ENCODE measurements at regions not wholly inside any gene's neighbourhood (a gene's known extent, or its start where the extent isn't known, plus 50 kb on each side); places are given as distances from the start of the nearest gene placed in this dataset.

DNA sequence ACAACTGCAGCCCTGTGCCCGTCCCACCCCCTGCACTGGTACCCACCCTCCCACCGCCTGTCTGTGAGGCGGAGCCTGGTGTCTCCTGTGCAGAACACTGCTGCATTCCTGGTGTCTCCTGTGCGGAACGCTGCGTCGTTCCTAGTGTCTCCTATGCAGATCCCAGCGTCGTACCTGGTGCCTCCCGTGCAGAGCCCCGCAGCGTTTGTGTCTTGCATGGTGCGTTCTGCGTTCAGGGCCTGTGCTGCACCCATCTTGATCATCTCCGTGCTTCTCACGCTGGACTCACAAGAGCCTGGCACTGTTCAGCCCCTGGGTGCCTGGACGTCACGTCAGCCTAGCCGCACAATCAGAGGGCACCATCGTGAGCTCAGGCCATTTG lies 248.6 kb upstream of the SALL3 start:
- H2AFZ ChIP-seq (ENCODE audit: low read depth, low read length): no peak overlapping the region
- no peak overlapping the region for H3K9ac ChIP-seq (ENCODE audit: low read length)
- H3K9me3 ChIP-seq (ENCODE audit: low read length): no peaks in the 10 kb centered on the region
- H3K9me2 ChIP-seq (ENCODE audit: insufficient read depth, low read length): no peaks in the 10 kb centered on the region
- H3K27me3 ChIP-seq (ENCODE audit: insufficient read depth, low read depth, low read length): no peaks in the 10 kb centered on the region
- H3K27ac ChIP-seq (ENCODE audit: low read length): no peak overlapping the region
- no peaks in the 10 kb centered on the region for H4K20me1 ChIP-seq (ENCODE audit: insufficient read depth)
- H3K36me3 ChIP-seq (ENCODE audit: insufficient read depth, low read length): no peaks in the 10 kb centered on the region
- H3K4me2 ChIP-seq (ENCODE audit: low read length): no peak overlapping the region
- TF ChIP-seq, protein P1, sequence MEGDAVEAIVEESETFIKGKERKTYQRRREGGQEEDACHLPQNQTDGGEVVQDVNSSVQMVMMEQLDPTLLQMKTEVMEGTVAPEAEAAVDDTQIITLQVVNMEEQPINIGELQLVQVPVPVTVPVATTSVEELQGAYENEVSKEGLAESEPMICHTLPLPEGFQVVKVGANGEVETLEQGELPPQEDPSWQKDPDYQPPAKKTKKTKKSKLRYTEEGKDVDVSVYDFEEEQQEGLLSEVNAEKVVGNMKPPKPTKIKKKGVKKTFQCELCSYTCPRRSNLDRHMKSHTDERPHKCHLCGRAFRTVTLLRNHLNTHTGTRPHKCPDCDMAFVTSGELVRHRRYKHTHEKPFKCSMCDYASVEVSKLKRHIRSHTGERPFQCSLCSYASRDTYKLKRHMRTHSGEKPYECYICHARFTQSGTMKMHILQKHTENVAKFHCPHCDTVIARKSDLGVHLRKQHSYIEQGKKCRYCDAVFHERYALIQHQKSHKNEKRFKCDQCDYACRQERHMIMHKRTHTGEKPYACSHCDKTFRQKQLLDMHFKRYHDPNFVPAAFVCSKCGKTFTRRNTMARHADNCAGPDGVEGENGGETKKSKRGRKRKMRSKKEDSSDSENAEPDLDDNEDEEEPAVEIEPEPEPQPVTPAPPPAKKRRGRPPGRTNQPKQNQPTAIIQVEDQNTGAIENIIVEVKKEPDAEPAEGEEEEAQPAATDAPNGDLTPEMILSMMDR (IDR thresholded peaks at IDR 0.05; ENCODE audit: poor library complexity, severe bottlenecking): no peak
- TF ChIP-seq, protein P2, sequence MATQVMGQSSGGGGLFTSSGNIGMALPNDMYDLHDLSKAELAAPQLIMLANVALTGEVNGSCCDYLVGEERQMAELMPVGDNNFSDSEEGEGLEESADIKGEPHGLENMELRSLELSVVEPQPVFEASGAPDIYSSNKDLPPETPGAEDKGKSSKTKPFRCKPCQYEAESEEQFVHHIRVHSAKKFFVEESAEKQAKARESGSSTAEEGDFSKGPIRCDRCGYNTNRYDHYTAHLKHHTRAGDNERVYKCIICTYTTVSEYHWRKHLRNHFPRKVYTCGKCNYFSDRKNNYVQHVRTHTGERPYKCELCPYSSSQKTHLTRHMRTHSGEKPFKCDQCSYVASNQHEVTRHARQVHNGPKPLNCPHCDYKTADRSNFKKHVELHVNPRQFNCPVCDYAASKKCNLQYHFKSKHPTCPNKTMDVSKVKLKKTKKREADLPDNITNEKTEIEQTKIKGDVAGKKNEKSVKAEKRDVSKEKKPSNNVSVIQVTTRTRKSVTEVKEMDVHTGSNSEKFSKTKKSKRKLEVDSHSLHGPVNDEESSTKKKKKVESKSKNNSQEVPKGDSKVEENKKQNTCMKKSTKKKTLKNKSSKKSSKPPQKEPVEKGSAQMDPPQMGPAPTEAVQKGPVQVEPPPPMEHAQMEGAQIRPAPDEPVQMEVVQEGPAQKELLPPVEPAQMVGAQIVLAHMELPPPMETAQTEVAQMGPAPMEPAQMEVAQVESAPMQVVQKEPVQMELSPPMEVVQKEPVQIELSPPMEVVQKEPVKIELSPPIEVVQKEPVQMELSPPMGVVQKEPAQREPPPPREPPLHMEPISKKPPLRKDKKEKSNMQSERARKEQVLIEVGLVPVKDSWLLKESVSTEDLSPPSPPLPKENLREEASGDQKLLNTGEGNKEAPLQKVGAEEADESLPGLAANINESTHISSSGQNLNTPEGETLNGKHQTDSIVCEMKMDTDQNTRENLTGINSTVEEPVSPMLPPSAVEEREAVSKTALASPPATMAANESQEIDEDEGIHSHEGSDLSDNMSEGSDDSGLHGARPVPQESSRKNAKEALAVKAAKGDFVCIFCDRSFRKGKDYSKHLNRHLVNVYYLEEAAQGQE (IDR thresholded peaks at IDR 0.05; ENCODE audit: borderline replicate concordance): no peak
- TF ChIP-seq SMC3 (conservative IDR thresholded peaks at IDR 0.05; ENCODE audit: poor library complexity): no peak
- TF ChIP-seq EZH2 (IDR thresholded peaks at IDR 0.05; ENCODE audit: borderline replicate concordance, insufficient read depth, low read length, poor library complexity, severe bottlenecking): no peak
- no peak for TF ChIP-seq MXI1 (conservative IDR thresholded peaks at IDR 0.05; ENCODE audit: poor library complexity, severe bottlenecking)
- TF ChIP-seq TAF1 (IDR thresholded peaks at IDR 0.05; ENCODE audit: low read depth): no peak
- TF ChIP-seq EP300 (conservative IDR thresholded peaks at IDR 0.05; ENCODE audit: poor library complexity, severe bottlenecking): no peak
- no peak for TF ChIP-seq POLR2AphosphoS5 (IDR thresholded peaks at IDR 0.05)
- no peak for TF ChIP-seq RAD21 (conservative IDR thresholded peaks at IDR 0.05)
- no peak overlapping the region for H3K4me3 ChIP-seq (ENCODE audit: low read length)
- no peaks in the 10 kb centered on the region for H3K79me2 ChIP-seq (replicated peaks; ENCODE audit: insufficient read depth, low read length)
- H3F3A ChIP-seq (ENCODE audit: insufficient read depth, low read length, poor library complexity, severe bottlenecking): no peaks in the 10 kb centered on the region

DNA sequence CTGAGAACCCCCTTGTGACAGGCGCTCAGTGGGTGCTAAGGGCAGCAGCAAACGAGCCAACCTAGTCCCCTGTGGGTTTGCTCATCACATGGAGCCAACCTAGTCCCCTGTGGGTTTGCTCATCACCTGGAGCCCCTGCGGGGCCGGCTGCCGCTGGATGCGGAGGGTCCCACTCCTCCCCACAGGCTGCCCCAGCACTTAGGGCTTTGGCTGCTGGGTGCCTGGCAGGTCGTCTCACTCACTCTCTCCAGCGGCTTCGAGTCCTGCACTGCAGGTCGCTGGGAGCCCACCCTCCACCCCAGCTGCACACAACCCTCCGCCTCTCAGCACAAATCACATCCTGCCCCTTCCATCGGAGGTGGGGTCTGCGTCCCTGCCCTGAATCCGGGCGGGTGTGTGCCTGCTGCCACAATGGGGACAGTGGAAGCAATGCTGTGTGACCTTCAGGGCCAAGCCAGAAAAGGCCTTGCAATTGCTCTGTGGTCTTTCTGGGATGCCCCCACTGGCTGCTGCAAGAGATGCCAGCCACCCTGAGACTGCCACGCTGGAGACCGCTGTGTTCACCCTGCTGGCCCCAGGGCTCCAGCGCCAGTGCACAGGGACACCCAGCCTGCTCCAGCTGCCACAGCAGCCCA lies 248.1 kb upstream of the SALL3 start:
- H2AFZ ChIP-seq (ENCODE audit: low read depth, low read length): no peak overlapping the region
- H3K4me3 ChIP-seq (ENCODE audit: low read length): no peak overlapping the region
- no peak for TF ChIP-seq SMC3 (conservative IDR thresholded peaks at IDR 0.05; ENCODE audit: poor library complexity)
- no peak for TF ChIP-seq TAF1 (IDR thresholded peaks at IDR 0.05; ENCODE audit: low read depth)
- TF ChIP-seq EP300 (conservative IDR thresholded peaks at IDR 0.05; ENCODE audit: poor library complexity, severe bottlenecking): no peak
- TF ChIP-seq EZH2 (IDR thresholded peaks at IDR 0.05; ENCODE audit: borderline replicate concordance, insufficient read depth, low read length, poor library complexity, severe bottlenecking): no peak
- TF ChIP-seq, protein P1 (IDR thresholded peaks at IDR 0.05; ENCODE audit: poor library complexity, severe bottlenecking): no peak
- no peak for TF ChIP-seq POLR2AphosphoS5 (IDR thresholded peaks at IDR 0.05)
- TF ChIP-seq MXI1 (conservative IDR thresholded peaks at IDR 0.05; ENCODE audit: poor library complexity, severe bottlenecking): no peak
- no peak for TF ChIP-seq RAD21 (conservative IDR thresholded peaks at IDR 0.05)
- TF ChIP-seq, protein P2 (IDR thresholded peaks at IDR 0.05; ENCODE audit: borderline replicate concordance): no peak
- no peak overlapping the region for H3K27ac ChIP-seq (ENCODE audit: low read length)
- no peaks in the 10 kb centered on the region for H3K36me3 ChIP-seq (ENCODE audit: insufficient read depth, low read length)
- H3K9me2 ChIP-seq (ENCODE audit: insufficient read depth, low read length): no peaks in the 10 kb centered on the region
- no peak overlapping the region for H3K9ac ChIP-seq (ENCODE audit: low read length)
- no peaks in the 10 kb centered on the region for H3K79me2 ChIP-seq (replicated peaks; ENCODE audit: insufficient read depth, low read length)
- no peaks in the 10 kb centered on the region for H3K9me3 ChIP-seq (ENCODE audit: low read length)
- no peaks in the 10 kb centered on the region for H4K20me1 ChIP-seq (ENCODE audit: insufficient read depth)
- no peaks in the 10 kb centered on the region for H3K27me3 ChIP-seq (ENCODE audit: insufficient read depth, low read depth, low read length)
- no peak overlapping the region for H3K4me2 ChIP-seq (ENCODE audit: low read length)
- no peaks in the 10 kb centered on the region for H3F3A ChIP-seq (ENCODE audit: insufficient read depth, low read length, poor library complexity, severe bottlenecking)
